ENCODE measurements at regions not wholly inside any gene's neighbourhood (a gene's known extent, or its start where the extent isn't known, plus 50 kb on each side); places are given as distances from the start of the nearest gene placed in this dataset.

DNA sequence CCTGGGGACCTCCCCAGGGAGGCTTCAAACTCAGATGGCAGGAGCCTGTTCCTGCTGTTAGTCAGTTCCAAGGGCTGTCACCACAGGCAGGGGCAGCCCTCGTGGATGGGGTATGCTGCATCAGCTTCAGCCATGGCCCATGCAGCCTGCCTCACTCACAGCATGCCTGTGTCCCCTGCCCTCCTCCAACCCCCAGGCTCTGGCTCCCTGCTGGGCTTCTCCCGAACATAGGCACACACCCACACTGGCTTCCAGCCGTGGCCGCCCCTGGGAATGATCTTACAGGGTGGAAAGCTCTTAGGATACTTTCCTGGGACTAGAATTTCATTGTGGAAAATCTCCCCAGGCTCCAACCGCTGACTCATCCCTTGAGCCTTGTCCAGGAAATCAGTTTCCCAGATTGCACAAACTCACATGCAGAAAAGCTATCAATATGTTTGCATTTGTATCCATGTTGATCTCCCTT lies 163.8 kb downstream of the SEC61B start:
- Histone ChIP-seq H2AFZ (ENCODE audit: low read depth, low read length) (no peak overlapping the region), H3K36me3 (ENCODE audit: insufficient read depth, low read length) (no peaks in the 10 kb centered on the region), H3K9me3 (ENCODE audit: insufficient read depth, low read length, severe bottlenecking) (no peaks in the 10 kb centered on the region), H3K27ac (ENCODE audit: low read length) (no peak overlapping the region), H4K20me1 (ENCODE audit: insufficient read depth, low read length) (no peaks in the 10 kb centered on the region), H3K4me3 (ENCODE audit: low read depth in 1 of 2, low read length in 2 of 2) (no peak overlapping the region), H3K27me3 (ENCODE audit: insufficient read depth, low read length, poor library complexity) (no peaks in the 10 kb centered on the region), H3K9ac (ENCODE audit: low read depth, low read length) (no peak overlapping the region), H3K4me2 (ENCODE audit: insufficient read depth, low read length) (no peak overlapping the region), H3K79me2 (ENCODE audit: insufficient read depth, low read length) (no peaks in the 10 kb centered on the region), H3K4me1 (ENCODE audit: insufficient read depth, low read length) (no peaks in the 10 kb centered on the region)
- no peak for DNase-seq
- ATAC-seq (ENCODE audit: insufficient read depth, low read depth), result no peak
- no peak for TF ChIP-seq EZH2 (IDR thresholded peaks at IDR 0.05; ENCODE audit: borderline replicate concordance, low read depth, low read length, severe bottlenecking)
- TF ChIP-seq, protein P1, sequence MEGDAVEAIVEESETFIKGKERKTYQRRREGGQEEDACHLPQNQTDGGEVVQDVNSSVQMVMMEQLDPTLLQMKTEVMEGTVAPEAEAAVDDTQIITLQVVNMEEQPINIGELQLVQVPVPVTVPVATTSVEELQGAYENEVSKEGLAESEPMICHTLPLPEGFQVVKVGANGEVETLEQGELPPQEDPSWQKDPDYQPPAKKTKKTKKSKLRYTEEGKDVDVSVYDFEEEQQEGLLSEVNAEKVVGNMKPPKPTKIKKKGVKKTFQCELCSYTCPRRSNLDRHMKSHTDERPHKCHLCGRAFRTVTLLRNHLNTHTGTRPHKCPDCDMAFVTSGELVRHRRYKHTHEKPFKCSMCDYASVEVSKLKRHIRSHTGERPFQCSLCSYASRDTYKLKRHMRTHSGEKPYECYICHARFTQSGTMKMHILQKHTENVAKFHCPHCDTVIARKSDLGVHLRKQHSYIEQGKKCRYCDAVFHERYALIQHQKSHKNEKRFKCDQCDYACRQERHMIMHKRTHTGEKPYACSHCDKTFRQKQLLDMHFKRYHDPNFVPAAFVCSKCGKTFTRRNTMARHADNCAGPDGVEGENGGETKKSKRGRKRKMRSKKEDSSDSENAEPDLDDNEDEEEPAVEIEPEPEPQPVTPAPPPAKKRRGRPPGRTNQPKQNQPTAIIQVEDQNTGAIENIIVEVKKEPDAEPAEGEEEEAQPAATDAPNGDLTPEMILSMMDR (IDR thresholded peaks at IDR 0.05; ENCODE audit: borderline replicate concordance, extremely low read depth, low read length, poor library complexity, severe bottlenecking), result no peak

DNA sequence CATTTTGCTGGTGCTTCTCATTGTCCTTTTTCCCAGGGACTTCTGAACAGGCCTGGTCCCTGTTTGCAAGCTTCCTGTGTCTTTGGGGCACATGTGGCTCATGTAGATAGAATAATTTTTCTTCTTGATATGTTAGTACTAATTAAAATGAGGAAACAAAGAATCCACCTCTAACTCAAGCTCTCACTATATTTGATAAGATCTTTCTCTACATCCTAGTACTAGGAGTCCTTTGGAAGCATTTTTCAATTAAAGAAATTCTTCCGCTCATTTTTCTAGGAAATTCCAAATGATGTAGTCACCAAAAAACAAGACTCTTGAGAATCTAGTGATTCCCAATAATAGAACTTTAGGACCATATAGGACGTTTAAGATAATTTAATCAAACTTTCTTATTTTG lies 165.3 kb downstream of the SEC61B start:
- Histone ChIP-seq H2AFZ (ENCODE audit: low read depth, low read length) (no peak overlapping the region), H3K9ac (ENCODE audit: low read depth, low read length) (no peak overlapping the region), H3K36me3 (ENCODE audit: insufficient read depth, low read length) (no peaks in the 10 kb centered on the region), H3K79me2 (ENCODE audit: insufficient read depth, low read length) (no peaks in the 10 kb centered on the region), H3K4me2 (ENCODE audit: insufficient read depth, low read length) (no peak overlapping the region), H3K9me3 (ENCODE audit: insufficient read depth, low read length, severe bottlenecking) (no peaks in the 10 kb centered on the region), H3K27ac (ENCODE audit: low read length) (no peak overlapping the region), H4K20me1 (ENCODE audit: insufficient read depth, low read length) (no peaks in the 10 kb centered on the region), H3K4me1 (ENCODE audit: insufficient read depth, low read length) (no peaks in the 10 kb centered on the region), H3K27me3 (ENCODE audit: insufficient read depth, low read length, poor library complexity) (no peaks in the 10 kb centered on the region), H3K4me3 (ENCODE audit: low read depth in 1 of 2, low read length in 2 of 2) (no peak overlapping the region)
- TF ChIP-seq EZH2 (IDR thresholded peaks at IDR 0.05; ENCODE audit: borderline replicate concordance, low read depth, low read length, severe bottlenecking), result no peak
- TF ChIP-seq, protein P1 (IDR thresholded peaks at IDR 0.05; ENCODE audit: borderline replicate concordance, extremely low read depth, low read length, poor library complexity, severe bottlenecking), result no peak
- DNase-seq (no peak), ATAC-seq (ENCODE audit: insufficient read depth, low read depth) (no peak)

DNA sequence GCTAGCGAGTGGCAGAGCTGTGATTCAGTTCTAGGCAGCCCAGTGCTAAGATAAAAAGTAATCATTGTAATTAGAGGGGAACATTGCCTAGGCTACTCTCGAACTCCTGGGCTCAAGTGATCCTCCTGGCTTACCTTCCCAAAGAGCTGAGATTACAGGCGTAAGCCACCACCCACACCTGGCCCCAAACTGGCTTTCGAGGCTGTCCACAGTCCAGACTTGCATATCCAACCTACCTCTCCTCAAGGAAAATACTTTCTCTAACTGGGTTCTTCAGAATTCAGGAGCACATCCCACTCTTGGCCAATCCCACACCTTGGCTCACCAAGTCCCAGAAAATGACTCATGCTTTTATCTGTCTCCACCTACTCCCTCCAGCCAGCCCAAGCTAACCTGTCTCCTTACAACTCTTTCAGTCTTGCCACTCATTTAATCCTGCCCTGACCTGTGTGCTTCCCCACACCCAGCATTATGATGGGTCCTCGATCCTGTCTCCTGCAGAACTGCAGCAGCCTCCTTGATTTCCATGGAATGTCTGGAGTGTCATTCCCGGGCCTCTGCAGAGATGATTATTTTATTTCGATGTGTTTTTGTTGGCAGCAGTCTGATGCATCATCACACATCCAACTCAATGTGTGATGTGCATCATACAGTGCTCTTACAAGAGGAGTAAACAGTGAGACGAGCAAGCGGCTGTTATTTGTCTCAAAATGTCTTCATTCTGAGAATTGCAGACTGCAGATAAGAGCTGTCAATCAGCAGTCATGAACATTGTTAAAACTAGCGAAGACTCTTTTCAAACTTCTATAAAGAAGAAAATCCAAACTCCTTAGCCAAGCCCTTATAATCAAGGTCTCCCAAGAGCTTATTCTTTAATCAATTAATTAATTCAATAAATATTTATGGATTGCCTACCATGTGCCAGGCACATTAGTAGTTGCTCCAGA lies 167.3 kb downstream of the SEC61B start:
- Histone ChIP-seq H3K27ac (ENCODE audit: low read length) (no peak overlapping the region), H3K27me3 (ENCODE audit: insufficient read depth, low read length, poor library complexity) (no peaks in the 10 kb centered on the region), H3K9me3 (ENCODE audit: insufficient read depth, low read length, severe bottlenecking) (no peaks in the 10 kb centered on the region), H4K20me1 (ENCODE audit: insufficient read depth, low read length) (no peaks in the 10 kb centered on the region), H3K9ac (ENCODE audit: low read depth, low read length) (no peak overlapping the region), H3K36me3 (ENCODE audit: insufficient read depth, low read length) (no peaks in the 10 kb centered on the region), H3K4me1 (ENCODE audit: insufficient read depth, low read length) (no peaks in the 10 kb centered on the region), H3K4me3 (ENCODE audit: low read depth in 1 of 2, low read length in 2 of 2) (no peak overlapping the region), H3K4me2 (ENCODE audit: insufficient read depth, low read length) (no peak overlapping the region), H2AFZ (ENCODE audit: low read depth, low read length) (no peak overlapping the region), H3K79me2 (ENCODE audit: insufficient read depth, low read length) (no peaks in the 10 kb centered on the region)
- TF ChIP-seq, protein P1 (IDR thresholded peaks at IDR 0.05; ENCODE audit: borderline replicate concordance, extremely low read depth, low read length, poor library complexity, severe bottlenecking), result no peak
- DNase-seq (no peak), ATAC-seq (ENCODE audit: insufficient read depth, low read depth) (no peak)

Data from DND-41 (cell line).